ENCODE measurements at regions not wholly inside any gene's neighbourhood (a gene's known extent, or its start where the extent isn't known, plus 50 kb on each side); places are given as distances from the start of the nearest gene placed in this dataset.

GRCh38 chr20:10856237-10857015 lies 182.6 kb upstream of the JAG1 start (continued):
- TF ChIP-seq HNF1B (CRISPR knock-in tag; IDR thresholded peaks at IDR 0.05) (no peak), MED13 (CRISPR knock-in tag; IDR thresholded peaks at IDR 0.05) (no peak), ZNF512B (CRISPR knock-in tag; IDR thresholded peaks at IDR 0.05; ENCODE audit: borderline replicate concordance) (no peak), CREBL2 (CRISPR knock-in tag; IDR thresholded peaks at IDR 0.05; ENCODE audit: borderline replicate concordance) (no peak), ZNF160 (CRISPR knock-in tag; IDR thresholded peaks at IDR 0.05) (no peak), HNF4G (IDR thresholded peaks at IDR 0.05; ENCODE audit: borderline replicate concordance, low read depth, low read length) (peak; percentile 86), HNF4G (CRISPR knock-in tag; IDR thresholded peaks at IDR 0.05; ENCODE audit: borderline replicate concordance, low read depth) (0 out of 2 replicates have a peak, but pooled peaks have one; percentile 64), SSRP1 (CRISPR knock-in tag; IDR thresholded peaks at IDR 0.05) (no peak), ZNF235 (CRISPR knock-in tag; IDR thresholded peaks at IDR 0.05; ENCODE audit: borderline replicate concordance) (no peak), ZNF224 (CRISPR knock-in tag; IDR thresholded peaks at IDR 0.05) (no peak), ZNF253 (CRISPR knock-in tag; IDR thresholded peaks at IDR 0.05; ENCODE audit: borderline replicate concordance) (no peak), XRCC5 (optimal IDR thresholded peaks at IDR 0.05; ENCODE audit: low read length) (peak; percentile 39), PREB (CRISPR knock-in tag; IDR thresholded peaks at IDR 0.05) (no peak), NR2F6 (IDR thresholded peaks at IDR 0.05) (peak; percentile 61), NR2F6 (CRISPR knock-in tag; IDR thresholded peaks at IDR 0.05) (0 out of 2 replicates have a peak, but pooled peaks have one; percentile 43), ZNF629 (CRISPR knock-in tag; conservative IDR thresholded peaks at IDR 0.05) (0 out of 2 replicates have a peak, but pooled peaks have one; percentile 17), ATF7-NPFF (CRISPR knock-in tag; IDR thresholded peaks at IDR 0.05; ENCODE audit: low read depth) (no peak), SOX6 (IDR thresholded peaks at IDR 0.05) (no peak), SOX6 (CRISPR knock-in tag; IDR thresholded peaks at IDR 0.05) (no peak), TRIM24 (CRISPR knock-in tag; IDR thresholded peaks at IDR 0.05) (no peak), RFX3 (CRISPR knock-in tag; IDR thresholded peaks at IDR 0.05) (no peak), JUND (CRISPR knock-in tag; IDR thresholded peaks at IDR 0.05) (no peak), RELA (CRISPR knock-in tag; IDR thresholded peaks at IDR 0.05) (no peak), MAFK (conservative IDR thresholded peaks at IDR 0.05 in 1 of 2, IDR thresholded peaks at IDR 0.05 in 1 of 2; ENCODE audit: low read length in 2 of 2) (peak in 1 of 2 experiments; percentile 6; a peak in 1 of 4 replicates)
